SK-N-SH (cell line): ENCODE measurements at regions not wholly inside any gene's neighbourhood (a gene's known extent, or its start where the extent isn't known, plus 50 kb on each side); places are given as distances from the start of the nearest gene placed in this dataset.

Experiments
- CTCF ChIA-PET: fragments of 300-600, 350-600 bp; formaldehyde crosslinking; extraction: SDS; loops from one replicate; lab custom pipeline; 2021; lab: Yijun Ruan, JAX
- POLR2A ChIA-PET: fragments of 350-600 bp; sonication (Branson Sonifier 250); formaldehyde crosslinking; extraction: SDS; loops from one replicate; lab custom pipeline; 2020; ENCODE audit warnings: antibody characterized with exemption, inconsistent platforms; lab: Yijun Ruan, JAX
- DNase-seq: peaks from one replicate; pipeline ENCODE4 v3.0.0; 2012
- H2AFZ ChIP-seq: fragments of 200-600 bp; sonication (generic); 2 replicates; pipeline ENCODE4 v1.8.1; 2016; ENCODE audit warnings: antibody characterized with exemption, mild to moderate bottlenecking, low read depth
- H3F3A ChIP-seq: fragments of 200-600 bp; sonication (generic); replicated peaks from 2 replicates; pipeline ENCODE3; 2016; ENCODE audit warnings: antibody characterized with exemption, mild to moderate bottlenecking; ENCODE audit not compliant: insufficient read depth
- H3K27ac ChIP-seq, 2 experiments: fragments of 200-500 bp in 1 of 2; fragments of 200-600 bp in 1 of 2; sonication (Bioruptor generic) in 1 of 2; sonication (generic), shearing (Covaris generic) in 1 of 2; 2 replicates each; pipeline versions ENCODE4 v1.5.1 to v1.6.1; 2014 to 2016; ENCODE audit warnings: low read depth in 2 of 2, inconsistent platforms in 1 of 2, low read length in 1 of 2, mild to moderate bottlenecking in 1 of 2, mixed read lengths in 1 of 2
- H3K27me3 ChIP-seq: fragments of 200-600 bp; sonication (generic), shearing (Covaris generic); 2 replicates; pipeline ENCODE4 v1.6.1; 2016; ENCODE audit warnings: mixed run types; ENCODE audit not compliant: insufficient read depth
- H3K36me3 ChIP-seq, 2 experiments: fragments of 200-500 bp in 1 of 2; fragments of 200-600 bp in 1 of 2; sonication (Bioruptor generic) in 1 of 2; sonication (generic) in 1 of 2; replicated peaks in 1 of 2; 2 replicates each; pipeline versions ENCODE3 to v1.5.1; 2014 to 2016; ENCODE audit warnings: low read length in 1 of 2, mild to moderate bottlenecking in 1 of 2; ENCODE audit not compliant: insufficient read depth in 2 of 2, control insufficient read depth in 1 of 2
- H3K4me1 ChIP-seq, 2 experiments: fragments of 200-500 bp in 1 of 2; fragments of 200-600 bp in 1 of 2; sonication (Bioruptor generic) in 1 of 2; sonication (generic), shearing (Covaris generic) in 1 of 2; 2 replicates each; pipeline versions ENCODE4 v1.5.1 to v1.6.1; 2014 to 2016; ENCODE audit warnings: low read depth in 1 of 2, low read length in 1 of 2, mixed run types in 1 of 2; ENCODE audit not compliant: insufficient read depth in 2 of 2, control insufficient read depth in 1 of 2
- H3K4me2 ChIP-seq: fragments of 200-600 bp; sonication (generic), shearing (Covaris generic); 2 replicates; pipeline ENCODE4 v1.6.1; 2017; ENCODE audit warnings: mixed run types
- H3K4me3 ChIP-seq, 2 experiments: fragments of 200-500 bp in 1 of 2; fragments of 200-600 bp in 1 of 2; sonication (Bioruptor generic) in 1 of 2; sonication (generic), shearing (Covaris generic) in 1 of 2; 2 replicates each; pipeline versions ENCODE4 v1.5.1 to v1.8.1; 2014 to 2016; ENCODE audit warnings: low read depth in 2 of 2, inconsistent platforms in 1 of 2, low read length in 1 of 2, mild to moderate bottlenecking in 1 of 2, mixed read lengths in 1 of 2, moderate library complexity in 1 of 2
- H3K79me2 ChIP-seq: fragments of 200-600 bp; sonication (generic); 2 replicates; pipeline ENCODE4 v1.8.1; 2017; ENCODE audit warnings: mild to moderate bottlenecking; ENCODE audit not compliant: insufficient read depth
- H3K9ac ChIP-seq: fragments of 200-600 bp; sonication (generic); 2 replicates; pipeline ENCODE4 v1.6.1; 2017; ENCODE audit warnings: mixed run types
- H3K9me2 ChIP-seq: fragments of 200-600 bp; sonication (generic); 2 replicates; pipeline ENCODE4 v1.6.1; 2017; ENCODE audit warnings: mixed run types
- H3K9me3 ChIP-seq: fragments of 200-600 bp; sonication (generic); 2 replicates; pipeline ENCODE4 v1.6.1; 2017; ENCODE audit warnings: mixed run types, mild to moderate bottlenecking, moderate library complexity
- H4K20me1 ChIP-seq: fragments of 200-600 bp; sonication (generic); 2 replicates; pipeline ENCODE4 v1.6.1; 2017; ENCODE audit warnings: mild to moderate bottlenecking, mixed run types; ENCODE audit not compliant: insufficient read depth
- CTCF ChIP-seq: fragments of 200-600 bp; sonication (generic); IDR thresholded peaks from 2 replicates; pipeline ENCODE4 v1.6.1; 2017; ENCODE audit warnings: antibody characterized with exemption, mild to moderate bottlenecking, moderate library complexity
- ELF1 ChIP-seq: IDR thresholded peaks from 2 replicates; pipeline ENCODE4 v1.4.0; 2012
- EP300 ChIP-seq, 2 experiments: IDR thresholded peaks; 2 replicates each; pipeline versions ENCODE4 v1.4.0 to v1.6.1; 2012; ENCODE audit warnings: borderline replicate concordance in 1 of 2, low read depth in 1 of 2, low read length in 1 of 2
- EZH2phosphoT487 ChIP-seq: fragments of 200-600 bp; sonication (generic); IDR thresholded peaks from 2 replicates; pipeline ENCODE4 v1.6.1; 2017; ENCODE audit warnings: low read depth, mixed run types, mild to moderate bottlenecking, antibody characterized with exemption, moderate library complexity, borderline replicate concordance
- FOSL2 ChIP-seq: IDR thresholded peaks from 2 replicates; pipeline ENCODE4 v1.4.0; 2012; ENCODE audit warnings: low read depth, mild to moderate bottlenecking, moderate library complexity, borderline replicate concordance
- FOXJ3 ChIP-seq: sonication (generic); formaldehyde crosslinking; IDR thresholded peaks from 2 replicates; pipeline ENCODE4 v1.5.1; 2020; ENCODE audit warnings: mild to moderate bottlenecking, missing genetic modification reagents
- FOXM1 ChIP-seq: IDR thresholded peaks from 2 replicates; pipeline ENCODE4 v1.4.0; 2012; ENCODE audit warnings: low read depth, mild to moderate bottlenecking
- GATA2 ChIP-seq: sonication (generic); formaldehyde crosslinking; IDR thresholded peaks from 2 replicates; pipeline ENCODE4 v1.5.0; 2020; ENCODE audit warnings: mild to moderate bottlenecking, missing genetic modification reagents
- MXI1 ChIP-seq: IDR thresholded peaks from 2 replicates; pipeline ENCODE4 v1.6.1; 2012; ENCODE audit warnings: mild to moderate bottlenecking, low read depth, low read length, improper control_type of control experiment
- NRF1 ChIP-seq: IDR thresholded peaks from 2 replicates; pipeline ENCODE4 v1.6.1; 2012; ENCODE audit warnings: low read depth, mild to moderate bottlenecking, low read length
- PBX3 ChIP-seq: IDR thresholded peaks from 2 replicates; pipeline ENCODE4; 2012
- POLR2AphosphoS5 ChIP-seq: IDR thresholded peaks from 2 replicates; pipeline ENCODE4 v1.6.1; 2012; ENCODE audit warnings: low read depth, low read length
- RAD21 ChIP-seq: IDR thresholded peaks from 2 replicates; pipeline ENCODE4 v1.6.1; 2012; ENCODE audit warnings: mild to moderate bottlenecking, low read length
- RCOR1 ChIP-seq: fragments of 150-350 bp; IDR thresholded peaks from 2 replicates; pipeline ENCODE4 v1.6.1; 2017; ENCODE audit warnings: antibody characterized with exemption, low read length
- RFX5 ChIP-seq: IDR thresholded peaks from 2 replicates; pipeline ENCODE4 v1.6.1; 2012; ENCODE audit warnings: mild to moderate bottlenecking, improper control_type of control experiment, low read length
- RXRA ChIP-seq: IDR thresholded peaks from 2 replicates; pipeline ENCODE4 v1.4.0; 2012; ENCODE audit warnings: low read depth, mild to moderate bottlenecking, borderline replicate concordance
- SIN3A ChIP-seq: IDR thresholded peaks from 2 replicates; pipeline ENCODE4 v1.6.1; 2012; ENCODE audit warnings: low read depth, mild to moderate bottlenecking, low read length, moderate library complexity, borderline replicate concordance
- TAF1 ChIP-seq: IDR thresholded peaks from 2 replicates; pipeline ENCODE4 v1.6.1; 2012; ENCODE audit warnings: low read depth, mild to moderate bottlenecking, low read length, moderate library complexity, borderline replicate concordance
- TCF12 ChIP-seq: IDR thresholded peaks from 2 replicates; pipeline ENCODE4 v1.4.0; 2012
- USF1 ChIP-seq: IDR thresholded peaks from 2 replicates; pipeline ENCODE4 v1.4.0; 2012; ENCODE audit warnings: low read depth, borderline replicate concordance
- YY1 ChIP-seq: IDR thresholded peaks from 2 replicates; pipeline ENCODE4 v1.4.0; 2012; ENCODE audit warnings: low read depth, mild to moderate bottlenecking
- ZBTB33 ChIP-seq: IDR thresholded peaks from 2 replicates; pipeline ENCODE4 v1.4.0; 2012; ENCODE audit warnings: low read depth, borderline replicate concordance
- WGBS: methylation state at CpG from one replicate; pipeline ENCODE4 v1.1.6; 2017; ENCODE audit warnings: low lambda C conversion rate; 5-methylcytosine and 5-hydroxymethylcytosine counted together

GRCh38 chr17:77704048-77704815, 254.3 kb upstream of the TNRC6C start:
- H3K79me2 ChIP-seq = no peaks in the 10 kb centered on the region
- H3K36me3 ChIP-seq = no peaks in the 10 kb centered on the region
- TF ChIP-seq RFX5 (no peak), FOXM1 (no peak), SIN3A (no peak), TAF1 (no peak), RXRA (no peak), EP300 (IDR thresholded peaks at IDR 0.05; ENCODE audit: borderline replicate concordance in 1 of 2, low read depth in 1 of 2, low read length in 1 of 2) (no peak), TCF12 (no peak)
- no peak overlapping the region for H3K27ac ChIP-seq
- H3K4me1 ChIP-seq = peaks cover 0 to 24% of the 10 kb centered on the region in 2 experiments; a peak in 1 of 4 replicates
- DNase-seq = no peak
- H3K9me2 ChIP-seq = no peaks in the 10 kb centered on the region
- ChIA-PET POLR2A (no interaction called here), CTCF (no interaction called here)
- H3K27me3 ChIP-seq = peaks cover 29% of the 10 kb centered on the region
- H2AFZ ChIP-seq = no peak overlapping the region
- H3F3A ChIP-seq = no peaks in the 10 kb centered on the region
- no peaks in the 10 kb centered on the region for H4K20me1 ChIP-seq
- H3K9ac ChIP-seq = no peak overlapping the region
- WGBS = 21% methylated on average over 4 of the region's 4 CpGs
- H3K4me3 ChIP-seq = no peak overlapping the region
- no peak overlapping the region for H3K4me2 ChIP-seq
- H3K9me3 ChIP-seq = 0 out of 2 replicates have a peak, but pooled peaks cover 3% of the 10 kb centered on the region

- H3K9me2 ChIP-seq = no peaks in the 10 kb centered on the region
- POLR2A ChIA-PET = no interaction called here
- no peak overlapping the region for H3K9ac ChIP-seq
- H3F3A ChIP-seq = no peaks in the 10 kb centered on the region
- H3K4me3 ChIP-seq = no peak overlapping the region
- H3K79me2 ChIP-seq = no peaks in the 10 kb centered on the region
- WGBS = 42% methylated on average over 6 of the region's 6 CpGs
- 0 out of 2 replicates have a peak, but pooled peaks cover 7% of the 10 kb centered on the region for H3K27me3 ChIP-seq
- H4K20me1 ChIP-seq = no peaks in the 10 kb centered on the region
- H3K36me3 ChIP-seq = no peaks in the 10 kb centered on the region
- H3K4me1 ChIP-seq = no peaks in the 10 kb centered on the region
- CTCF ChIA-PET = no interaction called here
- TF ChIP-seq GATA2 (CRISPR knock-in tag) = no peak
- no peak for TF ChIP-seq MXI1
- no peak for TF ChIP-seq PBX3
- TF ChIP-seq TAF1 = no peak
- TF ChIP-seq POLR2AphosphoS5 = no peak
- TF ChIP-seq RFX5 = no peak
- no peak for TF ChIP-seq FOXJ3 (CRISPR knock-in tag)
- no peak for TF ChIP-seq EZH2phosphoT487
- TF ChIP-seq RCOR1 = no peak
- TF ChIP-seq FOSL2 = no peak
- no peak for TF ChIP-seq NRF1
- TF ChIP-seq RAD21 = no peak
- TF ChIP-seq ELF1 = no peak
- TF ChIP-seq YY1 = no peak
- TF ChIP-seq CTCF = no peak
- no peak for TF ChIP-seq ZBTB33
- TF ChIP-seq USF1 = no peak
- TF ChIP-seq SIN3A = no peak
- TF ChIP-seq, all 33 proteins: peak for 0
- DNase-seq = no peak
- Histone ChIP-seq H3K4me2 (no peak overlapping the region), H3K9me3 (0 out of 2 replicates have a peak, but pooled peaks cover 3% of the 10 kb centered on the region), H2AFZ (no peak overlapping the region), H3K27ac (no peak overlapping the region)
Observed at GRCh38 chr17:77706938-77707337, 251.6 kb upstream of the TNRC6C start.
